ENCODE measurements at regions not wholly inside any gene's neighbourhood (a gene's known extent, or its start where the extent isn't known, plus 50 kb on each side); places are given as distances from the start of the nearest gene placed in this dataset.

DNA sequence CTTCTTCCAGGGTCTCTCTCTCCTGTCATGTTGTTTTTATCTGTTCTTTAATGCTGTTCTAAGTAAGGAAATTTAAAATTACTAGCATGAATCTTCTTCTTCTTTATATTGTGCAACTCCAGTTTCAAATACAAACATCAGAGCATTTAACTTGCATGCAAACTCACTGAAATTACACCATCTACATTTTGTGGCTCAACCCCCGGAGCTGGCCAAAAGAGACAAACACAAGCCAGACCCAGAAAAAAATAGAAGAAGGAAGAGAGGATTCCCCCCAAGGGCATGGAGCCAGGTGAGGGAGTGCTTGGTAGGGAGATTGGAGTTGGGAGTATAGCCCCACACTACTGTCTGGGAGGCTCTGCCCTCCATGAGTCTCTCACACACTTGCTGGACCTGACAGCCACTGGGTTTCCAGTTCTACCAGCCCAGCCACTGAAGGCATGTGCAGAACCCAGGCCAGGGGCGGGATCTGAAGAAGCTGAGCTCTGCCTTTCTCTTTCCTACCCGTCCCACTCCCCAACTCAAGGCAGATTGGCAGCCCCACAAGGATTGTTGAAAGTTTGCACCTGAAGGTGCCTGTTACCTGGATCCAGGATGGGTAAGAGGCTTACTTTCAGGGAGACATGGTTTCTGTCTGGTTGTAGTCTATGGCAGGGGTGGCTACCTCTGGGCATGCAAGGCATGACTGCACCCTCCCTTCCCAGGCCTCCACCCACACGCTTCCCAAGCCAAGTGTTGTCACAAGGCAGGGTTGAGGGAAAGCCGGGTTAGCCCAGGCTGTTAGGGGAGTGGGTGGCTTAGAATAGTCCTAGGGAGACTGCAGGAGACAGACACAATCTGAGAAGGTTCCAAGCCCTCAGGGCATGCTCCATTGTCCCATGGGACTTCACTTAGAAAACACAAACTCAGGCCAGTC is 297.2 kb downstream of the TGFB2 start:
- TF ChIP-seq POLR2A (IDR thresholded peaks at IDR 0.05; ENCODE audit: low read depth, low read length) (no peak), POLR2AphosphoS5 (IDR thresholded peaks at IDR 0.05; ENCODE audit: low read depth, low read length) (no peak)
